HEK293 (cell line): ENCODE measurements at regions not wholly inside any gene's neighbourhood (a gene's known extent, or its start where the extent isn't known, plus 50 kb on each side); places are given as distances from the start of the nearest gene placed in this dataset.
"Not testable (repeated sequence)": the region's sequence is repeated elsewhere in the genome, so short reads cannot be mapped to it uniquely, and the experiment has no call there.

Experiments
- CTCF ChIA-PET: fragments of 350-600 bp; formaldehyde crosslinking; extraction: SDS; loops from one replicate; lab custom pipeline; 2021; ENCODE audit warnings: antibody characterized with exemption; lab: Yijun Ruan, JAX
- POLR2A ChIA-PET: fragments of 300-600 bp; formaldehyde crosslinking; extraction: SDS; loops from one replicate; lab custom pipeline; 2020; ENCODE audit warnings: antibody characterized with exemption, inconsistent platforms; lab: Yijun Ruan, JAX
- H3K27ac ChIP-seq: fragments of 200-500 bp; sonication (Bioruptor generic); 2 replicates; pipeline ENCODE4 v1.5.1; 2014; ENCODE audit warnings: low read depth, low read length, control low read depth, inconsistent platforms; ENCODE audit errors: extremely low read depth
- H3K36me3 ChIP-seq, 2 experiments: fragments of 200-500 bp in 1 of 2; sonication (Bioruptor generic) in 1 of 2; 1 replicate in 1 of 2; 2 replicates in 1 of 2; pipeline ENCODE4 v1.5.1; 2014 to 2017; ENCODE audit warnings: inconsistent platforms in 2 of 2, low read length in 2 of 2; ENCODE audit not compliant: control insufficient read depth in 2 of 2, insufficient read depth in 1 of 2
- H3K4me1 ChIP-seq: fragments of 200-500 bp; sonication (Bioruptor generic); 2 replicates; pipeline ENCODE4 v1.5.1; 2014; ENCODE audit warnings: mild to moderate bottlenecking, low read length, inconsistent platforms; ENCODE audit not compliant: control insufficient read depth, insufficient read depth
- H3K4me3 ChIP-seq: 2 replicates; pipeline ENCODE4 v1.5.1; 2011; ENCODE audit warnings: low read depth, mild to moderate bottlenecking, control low read depth, low read length, moderate library complexity
- H3K9me3 ChIP-seq: fragments of 200-500 bp; sonication (Bioruptor generic); 2 replicates; pipeline ENCODE4 v1.5.1; 2014; ENCODE audit warnings: low read depth, low read length, inconsistent platforms; ENCODE audit not compliant: control insufficient read depth, insufficient read depth
- GLI4 ChIP-seq: fragments of 450-650 bp; formaldehyde crosslinking; IDR thresholded peaks from 2 replicates; pipeline ENCODE4 v1.5.1; 2016; ENCODE audit warnings: missing biosample characterization, missing genetic modification characterization
- KLF7 ChIP-seq: fragments of 450-650 bp; formaldehyde crosslinking; IDR thresholded peaks from 2 replicates; pipeline ENCODE4 v1.5.1; 2016; ENCODE audit warnings: missing biosample characterization, missing genetic modification characterization, borderline replicate concordance
- SETDB1 ChIP-seq: IDR thresholded peaks from one replicate; pipeline ENCODE4 v1.6.1; 2017; ENCODE audit warnings: mild to moderate bottlenecking, low read length, moderate library complexity, mixed read lengths; ENCODE audit not compliant: insufficient read length
- SP7 ChIP-seq: fragments of 450-650 bp; formaldehyde crosslinking; IDR thresholded peaks from 2 replicates; pipeline ENCODE4 v1.5.1; 2016; ENCODE audit warnings: missing biosample characterization, missing genetic modification characterization
- YY1 ChIP-seq: fragments of 450-650 bp; formaldehyde crosslinking; IDR thresholded peaks from 2 replicates; pipeline ENCODE4 v1.5.1; 2018; ENCODE audit warnings: missing biosample characterization, missing genetic modification characterization
- ZFP69B ChIP-seq: fragments of 450-650 bp; formaldehyde crosslinking; IDR thresholded peaks from 2 replicates; pipeline ENCODE4 v1.5.1; 2016; ENCODE audit warnings: missing biosample characterization, missing genetic modification characterization
- ZNF121 ChIP-seq: fragments of 450-650 bp; formaldehyde crosslinking; IDR thresholded peaks from 2 replicates; pipeline ENCODE4 v1.5.1; 2016; ENCODE audit warnings: missing biosample characterization, missing genetic modification characterization
- ZNF175 ChIP-seq: fragments of 450-650 bp; formaldehyde crosslinking; IDR thresholded peaks from 2 replicates; pipeline ENCODE4 v1.5.1; 2016; ENCODE audit warnings: missing biosample characterization, missing genetic modification characterization
- ZNF19 ChIP-seq: fragments of 450-650 bp; formaldehyde crosslinking; IDR thresholded peaks from 2 replicates; pipeline ENCODE4; 2016; ENCODE audit warnings: missing biosample characterization, missing genetic modification characterization, low read depth
- ZNF221 ChIP-seq: fragments of 450-650 bp; formaldehyde crosslinking; IDR thresholded peaks from 2 replicates; pipeline ENCODE4 v1.5.1; 2017; ENCODE audit warnings: missing biosample characterization, missing genetic modification characterization, borderline replicate concordance
- ZNF248 ChIP-seq: fragments of 450-650 bp; formaldehyde crosslinking; IDR thresholded peaks from 2 replicates; pipeline ENCODE4 v1.5.1; 2017; ENCODE audit warnings: missing biosample characterization, missing genetic modification characterization
- ZNF335 ChIP-seq: fragments of 450-650 bp; formaldehyde crosslinking; conservative IDR thresholded peaks from 2 replicates; pipeline ENCODE4 v1.5.1; 2016; ENCODE audit warnings: missing biosample characterization, missing genetic modification characterization
- ZNF624 ChIP-seq: fragments of 450-650 bp; formaldehyde crosslinking; IDR thresholded peaks from 2 replicates; pipeline ENCODE4 v1.5.1; 2017; ENCODE audit warnings: missing biosample characterization, missing genetic modification characterization
- ZNF76 ChIP-seq: fragments of 450-650 bp; formaldehyde crosslinking; IDR thresholded peaks from 2 replicates; pipeline ENCODE4; 2016; ENCODE audit warnings: low read depth, missing biosample characterization, missing genetic modification characterization, borderline replicate concordance
- ZNF768 ChIP-seq: fragments of 450-650 bp; formaldehyde crosslinking; IDR thresholded peaks from 2 replicates; pipeline ENCODE4 v1.5.1; 2018; ENCODE audit warnings: missing biosample characterization, mild to moderate bottlenecking, missing genetic modification characterization
- ZNF837 ChIP-seq: fragments of 450-650 bp; formaldehyde crosslinking; IDR thresholded peaks from 2 replicates; pipeline ENCODE4 v1.5.1; 2016; ENCODE audit warnings: missing biosample characterization, missing genetic modification characterization
- TF ChIP-seq, protein P1 (sequence below): fragments of 450-650 bp; formaldehyde crosslinking; IDR thresholded peaks from 2 replicates; pipeline ENCODE4 v1.5.0; 2017; ENCODE audit warnings: missing biosample characterization, missing genetic modification characterization, borderline replicate concordance
- TF ChIP-seq, protein P2 (sequence below): fragments of 450-650 bp; formaldehyde crosslinking; IDR thresholded peaks from 2 replicates; pipeline ENCODE4 v1.5.1; 2017; ENCODE audit warnings: missing biosample characterization, missing genetic modification characterization
- TF ChIP-seq, protein P3 (sequence below): fragments of 450-650 bp; formaldehyde crosslinking; IDR thresholded peaks from 2 replicates; pipeline ENCODE4 v1.5.1; 2016; ENCODE audit warnings: missing biosample characterization, missing genetic modification characterization, borderline replicate concordance
- TF ChIP-seq, protein P4 (sequence below): fragments of 450-650 bp; formaldehyde crosslinking; IDR thresholded peaks from 2 replicates; pipeline ENCODE4 v1.5.1; 2016; ENCODE audit warnings: missing biosample characterization, missing genetic modification characterization

DNA sequence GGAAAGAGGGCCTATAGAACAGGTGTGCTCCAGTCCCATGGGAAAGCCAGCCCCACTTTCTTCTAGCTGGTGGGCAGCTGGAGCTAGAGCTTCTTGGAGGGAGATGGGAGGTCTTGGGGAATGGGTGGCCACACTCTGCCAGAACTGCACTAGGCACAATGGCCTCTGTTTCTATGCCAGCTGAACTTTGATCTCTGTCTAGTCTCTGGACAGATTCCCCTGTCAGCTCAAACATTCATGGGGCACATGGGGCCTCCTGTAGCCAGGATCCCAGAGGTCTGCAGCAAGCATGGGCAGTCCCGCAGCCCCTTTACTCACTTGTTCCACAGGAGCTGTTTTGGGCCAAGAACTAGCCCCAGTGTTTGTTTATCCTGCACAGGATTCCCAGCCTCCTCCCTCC is 591.3 kb upstream of the HS3ST5 start:
- H3K36me3 ChIP-seq, result no peaks in the 10 kb centered on the region
- TF ChIP-seq KLF7 (tag by site-specific recombination) (no peak), ZNF768 (tag by site-specific recombination) (no peak), ZNF121 (tag by site-specific recombination) (no peak), ZNF624 (tag by site-specific recombination) (no peak), SP7 (tag by site-specific recombination) (no peak), ZFP69B (tag by site-specific recombination) (no peak), ZNF248 (tag by site-specific recombination) (no peak), ZNF19 (tag by site-specific recombination) (no peak)
- TF ChIP-seq, protein P1, sequence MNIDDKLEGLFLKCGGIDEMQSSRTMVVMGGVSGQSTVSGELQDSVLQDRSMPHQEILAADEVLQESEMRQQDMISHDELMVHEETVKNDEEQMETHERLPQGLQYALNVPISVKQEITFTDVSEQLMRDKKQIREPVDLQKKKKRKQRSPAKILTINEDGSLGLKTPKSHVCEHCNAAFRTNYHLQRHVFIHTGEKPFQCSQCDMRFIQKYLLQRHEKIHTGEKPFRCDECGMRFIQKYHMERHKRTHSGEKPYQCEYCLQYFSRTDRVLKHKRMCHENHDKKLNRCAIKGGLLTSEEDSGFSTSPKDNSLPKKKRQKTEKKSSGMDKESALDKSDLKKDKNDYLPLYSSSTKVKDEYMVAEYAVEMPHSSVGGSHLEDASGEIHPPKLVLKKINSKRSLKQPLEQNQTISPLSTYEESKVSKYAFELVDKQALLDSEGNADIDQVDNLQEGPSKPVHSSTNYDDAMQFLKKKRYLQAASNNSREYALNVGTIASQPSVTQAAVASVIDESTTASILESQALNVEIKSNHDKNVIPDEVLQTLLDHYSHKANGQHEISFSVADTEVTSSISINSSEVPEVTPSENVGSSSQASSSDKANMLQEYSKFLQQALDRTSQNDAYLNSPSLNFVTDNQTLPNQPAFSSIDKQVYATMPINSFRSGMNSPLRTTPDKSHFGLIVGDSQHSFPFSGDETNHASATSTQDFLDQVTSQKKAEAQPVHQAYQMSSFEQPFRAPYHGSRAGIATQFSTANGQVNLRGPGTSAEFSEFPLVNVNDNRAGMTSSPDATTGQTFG (tag by site-specific recombination), result no peak
- TF ChIP-seq, protein P2, sequence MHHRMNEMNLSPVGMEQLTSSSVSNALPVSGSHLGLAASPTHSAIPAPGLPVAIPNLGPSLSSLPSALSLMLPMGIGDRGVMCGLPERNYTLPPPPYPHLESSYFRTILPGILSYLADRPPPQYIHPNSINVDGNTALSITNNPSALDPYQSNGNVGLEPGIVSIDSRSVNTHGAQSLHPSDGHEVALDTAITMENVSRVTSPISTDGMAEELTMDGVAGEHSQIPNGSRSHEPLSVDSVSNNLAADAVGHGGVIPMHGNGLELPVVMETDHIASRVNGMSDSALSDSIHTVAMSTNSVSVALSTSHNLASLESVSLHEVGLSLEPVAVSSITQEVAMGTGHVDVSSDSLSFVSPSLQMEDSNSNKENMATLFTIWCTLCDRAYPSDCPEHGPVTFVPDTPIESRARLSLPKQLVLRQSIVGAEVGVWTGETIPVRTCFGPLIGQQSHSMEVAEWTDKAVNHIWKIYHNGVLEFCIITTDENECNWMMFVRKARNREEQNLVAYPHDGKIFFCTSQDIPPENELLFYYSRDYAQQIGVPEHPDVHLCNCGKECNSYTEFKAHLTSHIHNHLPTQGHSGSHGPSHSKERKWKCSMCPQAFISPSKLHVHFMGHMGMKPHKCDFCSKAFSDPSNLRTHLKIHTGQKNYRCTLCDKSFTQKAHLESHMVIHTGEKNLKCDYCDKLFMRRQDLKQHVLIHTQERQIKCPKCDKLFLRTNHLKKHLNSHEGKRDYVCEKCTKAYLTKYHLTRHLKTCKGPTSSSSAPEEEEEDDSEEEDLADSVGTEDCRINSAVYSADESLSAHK (tag by site-specific recombination), result no peak
- TF ChIP-seq, all 188 proteins: peak for 0
- Histone ChIP-seq H3K27ac (no peak overlapping the region), H3K4me1 (no peaks in the 10 kb centered on the region), H3K4me3 (no peak overlapping the region), H3K9me3 (no peaks in the 10 kb centered on the region)
- ChIA-PET POLR2A (no interaction called here), CTCF (interaction anchor here (0.7 to 1.1 kb wide), 2 partner anchors 251 to 939 kb away, joined by 3 read pairs; no protein-coding TSS in a partner anchor)

DNA sequence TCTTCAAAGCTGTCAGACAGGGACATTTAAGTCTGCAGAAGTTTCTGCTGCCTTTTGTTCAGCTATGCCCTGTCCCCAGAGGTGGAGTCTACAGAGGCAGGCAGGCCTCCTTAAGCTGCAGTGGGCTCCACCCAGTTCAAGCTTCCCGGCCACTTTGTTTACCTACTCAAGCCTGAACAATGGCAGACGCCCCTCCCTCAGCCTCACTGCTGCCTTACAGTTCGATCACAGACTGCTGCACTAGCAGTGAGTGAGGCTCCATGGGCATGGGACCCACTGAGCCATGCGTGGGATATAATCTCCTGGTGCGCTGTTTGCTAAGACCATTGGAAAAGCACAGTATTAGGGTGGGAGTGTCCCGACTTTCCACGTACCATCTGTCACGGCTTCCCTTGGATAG is 585.9 kb upstream of the HS3ST5 start:
- H3K36me3 ChIP-seq, H3K4me3 ChIP-seq, CTCF ChIA-PET, H3K4me1 ChIP-seq, H3K9me3 ChIP-seq, H3K27ac ChIP-seq, POLR2A ChIA-PET: not testable (repeated sequence)

DNA sequence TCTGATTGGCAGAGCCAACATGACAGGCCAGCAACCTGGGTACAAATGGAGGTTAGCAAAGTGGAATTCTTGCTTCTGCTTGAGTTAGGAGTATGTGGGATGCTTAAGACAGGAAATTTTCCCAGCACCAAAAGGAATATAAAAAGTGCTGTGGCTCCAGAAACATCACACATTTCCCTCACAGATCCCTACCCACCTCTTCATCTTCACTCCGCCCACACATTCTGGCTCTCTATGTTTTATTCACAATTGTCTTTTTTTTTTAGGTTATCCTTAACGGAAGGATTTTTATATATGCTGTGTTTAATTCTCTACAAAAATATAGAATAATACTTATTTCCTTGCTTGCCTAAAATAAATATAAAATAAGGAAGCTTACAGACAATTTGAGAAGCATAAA is 563.3 kb upstream of the HS3ST5 start:
- Histone ChIP-seq H3K36me3 (no peaks in the 10 kb centered on the region), H3K4me1 (no peaks in the 10 kb centered on the region), H3K27ac (no peak overlapping the region), H3K4me3 (no peak overlapping the region), H3K9me3 (no peaks in the 10 kb centered on the region)
- ChIA-PET POLR2A (no interaction called here), CTCF (interaction anchor here (0.9 kb wide), 1 partner anchor 10 kb away, joined by 3 read pairs; no protein-coding TSS in a partner anchor)
- TF ChIP-seq, protein P3, sequence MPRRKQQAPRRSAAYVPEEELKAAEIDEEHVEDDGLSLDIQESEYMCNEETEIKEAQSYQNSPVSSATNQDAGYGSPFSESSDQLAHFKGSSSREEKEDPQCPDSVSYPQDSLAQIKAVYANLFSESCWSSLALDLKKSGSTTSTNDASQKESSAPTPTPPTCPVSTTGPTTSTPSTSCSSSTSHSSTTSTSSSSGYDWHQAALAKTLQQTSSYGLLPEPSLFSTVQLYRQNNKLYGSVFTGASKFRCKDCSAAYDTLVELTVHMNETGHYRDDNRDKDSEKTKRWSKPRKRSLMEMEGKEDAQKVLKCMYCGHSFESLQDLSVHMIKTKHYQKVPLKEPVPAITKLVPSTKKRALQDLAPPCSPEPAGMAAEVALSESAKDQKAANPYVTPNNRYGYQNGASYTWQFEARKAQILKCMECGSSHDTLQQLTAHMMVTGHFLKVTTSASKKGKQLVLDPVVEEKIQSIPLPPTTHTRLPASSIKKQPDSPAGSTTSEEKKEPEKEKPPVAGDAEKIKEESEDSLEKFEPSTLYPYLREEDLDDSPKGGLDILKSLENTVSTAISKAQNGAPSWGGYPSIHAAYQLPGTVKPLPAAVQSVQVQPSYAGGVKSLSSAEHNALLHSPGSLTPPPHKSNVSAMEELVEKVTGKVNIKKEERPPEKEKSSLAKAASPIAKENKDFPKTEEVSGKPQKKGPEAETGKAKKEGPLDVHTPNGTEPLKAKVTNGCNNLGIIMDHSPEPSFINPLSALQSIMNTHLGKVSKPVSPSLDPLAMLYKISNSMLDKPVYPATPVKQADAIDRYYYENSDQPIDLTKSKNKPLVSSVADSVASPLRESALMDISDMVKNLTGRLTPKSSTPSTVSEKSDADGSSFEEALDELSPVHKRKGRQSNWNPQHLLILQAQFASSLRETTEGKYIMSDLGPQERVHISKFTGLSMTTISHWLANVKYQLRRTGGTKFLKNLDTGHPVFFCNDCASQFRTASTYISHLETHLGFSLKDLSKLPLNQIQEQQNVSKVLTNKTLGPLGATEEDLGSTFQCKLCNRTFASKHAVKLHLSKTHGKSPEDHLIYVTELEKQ (tag by site-specific recombination), result no peak
- TF ChIP-seq, protein P4, sequence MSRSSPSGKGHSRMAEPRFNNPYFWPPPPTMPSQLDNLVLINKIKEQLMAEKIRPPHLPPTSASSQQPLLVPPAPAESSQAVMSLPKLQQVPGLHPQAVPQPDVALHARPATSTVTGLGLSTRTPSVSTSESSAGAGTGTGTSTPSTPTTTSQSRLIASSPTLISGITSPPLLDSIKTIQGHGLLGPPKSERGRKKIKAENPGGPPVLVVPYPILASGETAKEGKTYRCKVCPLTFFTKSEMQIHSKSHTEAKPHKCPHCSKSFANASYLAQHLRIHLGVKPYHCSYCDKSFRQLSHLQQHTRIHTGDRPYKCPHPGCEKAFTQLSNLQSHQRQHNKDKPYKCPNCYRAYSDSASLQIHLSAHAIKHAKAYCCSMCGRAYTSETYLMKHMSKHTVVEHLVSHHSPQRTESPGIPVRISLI (tag by site-specific recombination), result no peak
- TF ChIP-seq ZNF837, result no peak
- TF ChIP-seq GLI4 (tag by site-specific recombination), result no peak
- no peak for TF ChIP-seq ZNF221 (tag by site-specific recombination)
- TF ChIP-seq, protein P1 (tag by site-specific recombination), result no peak
- no peak for TF ChIP-seq SETDB1
- no peak for TF ChIP-seq ZNF335
- no peak for TF ChIP-seq ZNF76 (tag by site-specific recombination)
- TF ChIP-seq ZNF175 (tag by site-specific recombination), result no peak
- TF ChIP-seq YY1 (tag by site-specific recombination), result no peak
